Heart right ventricle (tissue), 16 donors: ENCODE measurements at regions not wholly inside any gene's neighbourhood (a gene's known extent, or its start where the extent isn't known, plus 50 kb on each side); places are given as distances from the start of the nearest gene placed in this dataset.

Experiments used
- ATAC-seq, 8 donors: fragments of 200-7000 bp; cut with Tn5 transposase; one replicate each; pipeline ENCODE4 v1.9.1; 2020; ENCODE audit warnings: mild to moderate bottlenecking in 8 of 8, moderate library complexity in 8 of 8, moderate number of reproducible peaks in 1 of 8
- DNase-seq, 2 donors: peaks; one replicate each; pipeline ENCODE4 v3.0.0-alpha.2; 2020
- H3K27ac ChIP-seq, 10 donors: fragments of 200-600 bp; sonication (generic) in 2 of 10; one replicate each; pipeline versions ENCODE4 v1.5.0 to v1.8.0; 2020 to 2022; ENCODE audit warnings: mild to moderate bottlenecking in 3 of 10
- H3K27me3 ChIP-seq, 7 donors: fragments of 200-600 bp; one replicate each; pipeline ENCODE4 v1.8.0; 2021 to 2022; ENCODE audit warnings: mild to moderate bottlenecking in 2 of 7
- H3K36me3 ChIP-seq, 9 donors: fragments of 200-600 bp; sonication (generic) in 1 of 9; one replicate each; pipeline versions ENCODE4 v1.5.0 to v1.8.0; 2020 to 2022; ENCODE audit warnings: mild to moderate bottlenecking in 2 of 9
- H3K4me1 ChIP-seq, 9 donors: fragments of 200-600 bp; sonication (generic) in 1 of 9; one replicate each; pipeline versions ENCODE4 v1.5.0 to v1.8.0; 2020 to 2022; ENCODE audit warnings: mild to moderate bottlenecking in 4 of 9
- H3K4me3 ChIP-seq, 10 donors: fragments of 200-600 bp; sonication (generic) in 2 of 10; one replicate each; pipeline versions ENCODE4 v1.5.0 to v1.8.0; 2020 to 2022; ENCODE audit warnings: mild to moderate bottlenecking in 7 of 10, moderate library complexity in 2 of 10
- H3K9me3 ChIP-seq, 11 donors: fragments of 200-600 bp in 10 of 11; sonication (generic) in 2 of 11; one replicate each; pipeline versions ENCODE4 v1.5.0 to v1.8.0; 2013 to 2022; ENCODE audit warnings: mild to moderate bottlenecking in 2 of 11, control low read depth in 1 of 11, moderate library complexity in 1 of 11
- CTCF ChIP-seq, 9 donors: fragments of 200-600 bp; sonication (generic) in 2 of 9; IDR thresholded peaks; one replicate each; pipeline versions ENCODE4 v1.5.0 to v1.8.0; 2021 to 2022; ENCODE audit warnings: antibody characterized with exemption in 9 of 9, mild to moderate bottlenecking in 5 of 9, moderate library complexity in 1 of 9
- WGBS, 2 donors: extraction: QIAGEN DNeasy Blood & Tissue Kit; methylation state at CpG; one replicate each; pipeline ENCODE4 v1.1.7; 2013; ENCODE audit warnings: inconsistent platforms in 1 of 2; 5-methylcytosine and 5-hydroxymethylcytosine counted together
- intact Hi-C, 10 donors: fragments of 100-400 bp; cut with DNase I; formaldehyde crosslinking; loops; one replicate each; pipeline versions ENCODE4 v1.11.1 to v1.14.2; 2022
- donor health status: Arrhythmogenic right ventricular cardiomyopathy.
- donor health status: ischemic (EF 13 %, LVEDD 7.1; RV severe dilation, severe dysfunction).
- donor health status: healthy with polysubstance abuse.
- donor health status: DM: no; HTN: yes; CAD: no.
- donor health status: DM: no; HTN: no; CAD: no.
- donor health status: ischemic (EF 25% LVEDD 6.9; RV normal size, moderate dysfunction).
- donor health status: ischemic (EF 25% LVEDD 5.7; RV mildly dilated, moderate dysfunction).
- donor health status: healthy.
- donor health status: DM: yes; HTN: yes; CAD: no.
- donor health status: Ischemic cardiomyopathy.
- donor health status: ischemic (EF 35%, LVEDD 5.7; RV mildly dilated, moderate dysfunction).
- donor health status: nonischemic (EF 11% LVEDD 7.7; RV severe dilation, severe dysfunction).
- donor health status: DM: yes; HTN: yes; CAD: no.
- donor health status: PGD.
- donor health status: ischemic (EF 29% LVEDD 5.4; RV normal size, mild dysfunction).
- donor health status: nonischemic (EF 23%, LVEDD 6.1; RV moderate dilation, normal function).

DNA sequence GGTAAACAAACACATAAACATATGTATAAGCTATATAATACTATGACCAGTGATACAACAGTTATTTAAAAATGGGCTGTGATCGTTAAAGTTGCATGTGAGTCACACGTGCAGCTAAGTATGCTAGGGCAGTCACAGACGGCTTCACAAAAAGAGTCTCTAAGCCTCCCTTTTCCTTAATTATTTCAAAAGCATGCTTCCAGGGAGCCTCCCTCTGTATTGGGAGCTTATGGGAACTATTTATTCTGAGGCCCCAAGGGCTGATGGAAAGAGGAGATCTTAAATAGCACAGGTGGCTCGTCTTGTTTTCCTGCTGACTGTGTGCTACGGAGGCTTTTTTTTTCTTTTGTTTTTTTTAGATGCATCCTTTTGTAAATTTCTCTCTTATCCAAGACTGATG is 94.3 kb downstream of the ADCYAP1 start:
- WGBS, 2 donors: 58 to 62% methylated on average over 5 of the region's 5 CpGs
- Histone ChIP-seq H3K36me3 (no peaks in the 10 kb centered on the region), H3K9me3 (peaks cover 0 to 2% (median 0%) of the 10 kb centered on the region in 11 donors), H3K27me3 (no peaks in the 10 kb centered on the region), H3K27ac (no peak overlapping the region), H3K4me3 (no peak overlapping the region), H3K4me1 (peaks cover 0 to 3% (median 0%) of the 10 kb centered on the region in 9 donors)
- ATAC-seq (no peak), DNase-seq (no peak)
- TF ChIP-seq CTCF (IDR thresholded peaks at IDR 0.05): no peak
- intact Hi-C loops: no loop called here

DNA sequence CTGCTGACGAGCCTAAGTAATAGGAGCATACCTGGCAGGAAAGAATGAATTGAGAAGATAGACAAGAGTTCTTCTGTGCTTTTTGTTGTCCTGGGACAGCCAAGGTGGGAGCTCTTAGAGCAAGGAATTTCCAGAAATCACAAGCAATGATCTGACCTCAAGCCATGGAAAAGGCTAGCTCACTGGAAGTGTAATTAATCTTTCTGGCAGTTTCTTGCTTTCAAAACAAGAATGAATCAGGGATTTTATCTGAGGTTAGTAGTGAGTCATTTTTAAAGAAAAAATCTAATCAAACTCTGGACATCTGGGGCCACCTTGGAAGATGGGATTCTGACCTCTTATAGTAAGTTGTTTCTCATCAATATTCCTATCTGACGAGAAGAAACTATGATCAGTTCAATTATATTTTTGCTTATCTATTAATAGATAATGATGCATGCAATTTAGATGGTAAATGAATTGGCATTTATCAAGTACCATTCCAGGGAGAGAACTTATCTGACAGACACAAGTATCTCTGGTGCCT is 98.0 kb downstream of the ADCYAP1 start:
- ATAC-seq (no peak), DNase-seq (no peak)
- H3K27ac ChIP-seq: no peak overlapping the region
- H3K9me3 ChIP-seq: no peaks in the 10 kb centered on the region
- intact Hi-C loops: no loop called here
- WGBS, 2 donors: 55 to 66% methylated on average over 2 of the region's 2 CpGs
- no peaks in the 10 kb centered on the region for H3K4me1 ChIP-seq
- H3K36me3 ChIP-seq: no peaks in the 10 kb centered on the region
- H3K27me3 ChIP-seq: no peaks in the 10 kb centered on the region
- H3K4me3 ChIP-seq: no peak overlapping the region
- TF ChIP-seq CTCF (IDR thresholded peaks at IDR 0.05): no peak

DNA sequence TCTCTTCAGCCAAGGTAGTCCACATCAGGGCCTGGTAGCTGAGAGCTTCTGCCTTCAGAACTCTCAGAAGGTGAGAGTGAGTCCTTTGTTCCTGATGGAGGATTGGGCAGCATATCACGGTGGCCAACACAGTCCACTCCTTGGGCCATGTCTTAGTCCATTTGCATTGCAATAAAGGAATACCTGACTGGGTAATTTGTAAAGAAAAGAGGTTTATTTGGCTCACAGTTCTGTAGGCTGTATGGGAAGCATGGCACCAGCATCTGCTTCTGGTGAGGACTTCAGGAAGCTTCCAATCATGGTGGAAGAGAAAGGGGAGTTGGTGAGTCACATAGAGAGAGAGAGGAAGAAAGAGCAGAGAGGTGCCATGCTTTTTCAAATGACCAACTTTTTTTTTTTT is 98.8 kb downstream of the ADCYAP1 start:
- Histone ChIP-seq H3K4me3 (no peak overlapping the region), H3K9me3 (no peaks in the 10 kb centered on the region), H3K4me1 (no peaks in the 10 kb centered on the region), H3K27me3 (no peaks in the 10 kb centered on the region), H3K36me3 (no peaks in the 10 kb centered on the region), H3K27ac (no peak overlapping the region)
- ATAC-seq (no peak), DNase-seq (no peak)
- WGBS, 2 donors: 80 to 92% methylated on average over 1 of the region's 1 CpG
- no peak for TF ChIP-seq CTCF (IDR thresholded peaks at IDR 0.05)
- intact Hi-C loops: no loop called here

- Histone ChIP-seq H3K36me3 (no peaks in the 10 kb centered on the region), H3K27me3 (no peaks in the 10 kb centered on the region), H3K4me1 (no peaks in the 10 kb centered on the region), H3K27ac (no peak overlapping the region), H3K4me3 (no peak overlapping the region), H3K9me3 (no peaks in the 10 kb centered on the region)
- TF ChIP-seq CTCF (IDR thresholded peaks at IDR 0.05): no peak
- intact Hi-C loops: no loop called here
- DNase-seq (no peak), ATAC-seq (no peak)
- 70 to 81% methylated on average over 3 of the region's 3 CpGs for WGBS, 2 donors
Observed at GRCh38 chr18:1006304-1006703, 101.6 kb downstream of the ADCYAP1 start.
